NCI-H1436 (cell line): ENCODE measurements at regions not wholly inside any gene's neighbourhood (a gene's known extent, or its start where the extent isn't known, plus 50 kb on each side); places are given as distances from the start of the nearest gene placed in this dataset.
"Not testable (repeated sequence)": the region's sequence is repeated elsewhere in the genome, so short reads cannot be mapped to it uniquely, and the experiment has no call there.

ENCODE experiments used
- DNase-seq: peaks from one replicate; lab custom pipeline; 2025; lab: John Stamatoyannopoulos, UW

GRCh38 chr2:43013821-43014345 is 212.5 kb downstream of the ZFP36L2 start:
- no peak for DNase-seq

DNA sequence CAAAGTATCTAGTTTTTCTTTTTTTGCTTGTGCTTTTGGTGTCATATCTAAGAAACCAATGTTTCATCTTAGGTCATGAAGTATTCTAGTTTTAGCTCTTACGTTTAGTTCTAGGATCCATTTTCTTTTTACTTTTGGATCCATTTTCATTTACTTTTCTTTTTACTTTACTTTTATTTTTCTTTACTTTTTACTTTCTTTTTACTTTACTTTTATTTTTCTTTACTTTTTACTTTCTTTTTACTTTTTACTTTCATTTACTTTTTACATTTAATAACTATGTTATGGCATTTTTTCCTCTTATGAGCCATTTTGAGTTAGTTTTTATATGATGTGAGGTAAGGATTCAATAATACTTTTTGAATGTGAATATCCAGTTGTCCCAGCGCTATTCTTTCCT is 213.4 kb downstream of the ZFP36L2 start:
- DNase-seq: no peak

DNA sequence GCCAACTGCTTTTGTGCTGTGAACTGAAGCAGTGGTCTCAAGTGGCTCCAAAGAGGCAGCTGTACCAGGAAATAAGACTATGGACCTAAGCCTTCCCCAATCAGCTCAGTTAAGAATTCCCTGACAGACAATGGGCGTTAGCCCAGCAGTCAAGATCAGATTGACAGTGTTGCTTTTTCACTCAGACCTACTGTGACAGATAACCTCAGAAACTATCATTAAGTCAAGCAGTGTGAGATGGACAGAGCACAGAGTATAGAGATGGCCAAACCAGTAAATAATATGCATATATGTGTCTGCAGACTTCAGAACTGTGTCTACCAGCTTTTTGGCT is 215.3 kb downstream of the ZFP36L2 start:
- DNase-seq: no peak

DNA sequence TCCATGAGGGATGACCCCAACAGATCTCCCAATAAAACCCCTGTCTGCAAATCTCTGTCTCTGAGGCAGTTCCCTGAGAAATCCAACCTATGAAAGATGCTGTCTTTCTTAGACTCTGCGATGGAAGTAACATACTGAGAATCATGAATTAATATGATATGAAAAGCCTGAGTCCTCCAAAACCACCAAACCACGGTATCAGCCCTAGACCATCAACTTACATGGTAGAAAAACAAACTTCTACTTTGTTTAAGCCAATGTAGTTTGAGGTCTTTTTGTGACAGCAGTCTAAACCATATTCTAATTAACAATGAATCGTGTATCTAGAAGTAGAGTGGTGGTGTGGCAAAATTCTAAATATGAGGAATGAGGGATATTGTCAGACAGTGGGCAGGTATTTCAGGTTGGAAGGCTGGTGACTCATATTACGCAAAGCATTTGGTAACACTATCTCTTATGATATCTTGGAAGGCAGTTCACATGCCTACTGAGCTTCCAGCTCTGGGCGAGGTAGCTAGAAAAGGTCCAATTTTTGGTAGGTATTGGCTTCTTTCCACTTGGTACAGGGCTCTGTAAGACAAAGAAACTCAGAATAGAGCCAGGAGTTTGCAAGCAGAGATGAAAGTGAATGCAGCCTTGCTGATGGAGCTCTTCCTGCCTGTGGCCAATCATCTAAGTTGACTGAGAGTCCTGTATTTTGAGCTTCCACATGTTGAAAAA is 215.8 kb downstream of the ZFP36L2 start:
- DNase-seq: no peak

DNA sequence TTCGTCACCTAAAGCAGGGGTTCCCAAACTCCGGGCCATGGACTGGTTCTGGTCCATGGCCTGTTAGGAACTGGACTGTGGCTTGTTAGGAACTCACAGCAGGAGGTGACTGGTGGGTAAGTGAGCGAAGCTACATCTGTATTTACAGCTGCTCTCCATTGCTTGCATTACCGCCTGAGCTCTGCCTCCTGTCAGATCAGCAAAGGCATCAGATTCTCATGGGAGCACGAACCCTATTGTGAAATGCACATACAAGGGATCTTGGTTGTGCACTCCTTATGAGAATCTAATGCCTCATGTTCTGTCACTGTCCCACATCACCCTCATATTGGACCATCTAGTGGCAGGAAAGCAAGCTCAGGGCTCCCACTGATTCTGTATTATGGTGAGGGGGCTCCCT is 217.0 kb downstream of the ZFP36L2 start:
- DNase-seq: no peak

GRCh38 chr2:43008388-43008787 is 216.0 kb upstream of the HAAO start:
- no peak for DNase-seq

DNA sequence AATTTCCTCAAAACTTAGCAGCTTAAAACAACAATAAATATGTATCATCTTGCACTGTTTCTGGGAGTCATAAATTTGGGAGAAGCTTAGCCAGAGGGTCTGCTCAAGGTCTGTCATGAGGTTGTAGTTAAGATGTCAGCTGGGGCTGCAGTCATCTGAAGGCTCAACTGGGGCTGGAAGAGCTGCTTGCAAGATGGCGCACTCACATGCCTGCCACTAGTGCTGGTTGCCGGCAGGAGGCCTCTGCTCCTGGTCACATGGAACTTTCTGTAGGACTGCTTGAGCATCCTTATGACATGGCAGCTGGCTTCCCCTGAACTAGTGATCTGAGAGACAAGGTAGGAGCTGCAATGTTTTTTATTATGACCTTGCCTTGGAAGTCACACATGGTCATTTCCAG is 215.5 kb upstream of the HAAO start:
- no peak for DNase-seq

GRCh38 chr2:43006834-43007543 is 214.6 kb upstream of the HAAO start:
- DNase-seq: no peak

DNA sequence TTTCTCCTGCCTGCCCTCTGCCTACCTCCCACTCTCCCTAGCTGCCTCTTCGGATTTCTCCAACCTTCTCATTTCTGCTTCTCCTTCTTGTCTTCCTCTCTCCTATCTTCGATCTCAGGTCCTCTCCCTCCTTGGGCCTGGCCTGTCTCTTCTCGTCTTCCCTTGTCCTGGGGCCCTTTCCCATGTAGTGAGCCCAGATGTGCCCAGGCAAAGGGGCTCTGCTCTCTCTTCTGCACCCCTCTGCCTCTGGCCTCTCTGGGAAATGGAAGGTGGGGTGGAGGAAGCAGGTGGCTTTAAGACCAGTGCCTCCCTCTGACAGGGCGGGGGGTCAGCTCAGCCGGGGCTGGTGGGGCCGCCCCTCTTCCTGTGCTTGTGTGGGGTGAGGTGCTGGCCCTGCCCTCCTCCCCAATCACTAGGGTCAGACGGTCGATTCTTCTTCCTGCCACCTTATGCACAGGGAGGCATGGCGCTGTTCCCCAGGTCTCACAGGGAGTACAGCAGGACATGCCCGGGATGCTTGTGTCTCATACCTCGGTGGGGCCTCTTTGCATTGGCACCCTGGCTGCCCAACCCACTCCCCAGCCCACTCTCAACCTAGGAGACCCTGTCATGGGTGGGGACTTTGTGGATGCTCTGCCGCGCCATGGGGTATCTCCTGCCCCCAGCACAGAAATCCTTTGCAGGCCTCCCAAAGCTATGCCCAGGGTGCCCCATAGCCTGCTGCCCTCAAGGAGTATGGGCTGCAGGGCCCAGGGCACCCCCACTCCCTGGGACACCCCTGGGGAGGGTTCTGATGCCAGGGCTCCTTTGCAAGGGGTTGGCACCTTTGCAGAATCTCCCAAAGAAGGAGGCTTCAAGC is 213.8 kb upstream of the HAAO start:
- DNase-seq: no peak

DNA sequence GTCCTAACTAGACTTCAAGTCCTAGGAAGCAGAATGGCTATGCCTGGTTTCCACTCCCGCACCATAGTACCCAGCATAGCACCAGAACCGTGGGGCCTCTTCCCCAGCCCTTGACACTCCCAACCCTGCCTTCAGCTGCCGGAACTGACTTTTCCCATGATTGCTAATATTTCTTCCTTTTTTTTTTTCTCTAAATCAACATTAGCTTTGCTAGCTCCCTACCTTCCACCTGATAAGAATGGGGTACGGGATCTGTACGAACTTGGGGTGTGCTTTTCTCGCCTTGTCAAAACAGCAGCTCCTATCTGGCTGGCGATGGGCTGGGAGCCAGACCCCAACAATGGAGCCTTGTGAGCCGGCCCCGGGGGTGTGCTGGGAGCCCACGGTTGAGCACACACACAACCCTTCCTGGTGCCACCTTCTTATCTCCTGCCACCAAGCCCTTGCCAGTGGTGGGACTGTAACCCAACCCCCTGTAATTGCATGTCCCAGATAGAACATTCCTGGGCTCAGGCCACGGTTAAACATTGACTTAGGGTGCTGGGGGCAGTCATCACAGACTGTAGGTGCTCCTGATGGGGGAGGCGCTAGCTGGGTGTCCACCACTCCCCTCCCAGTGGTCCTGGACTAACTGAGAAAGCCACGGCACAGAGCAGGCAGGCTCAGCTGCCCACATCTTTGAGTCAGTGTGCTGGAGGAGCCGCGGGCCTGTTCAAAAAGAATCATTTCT is 213.0 kb upstream of the HAAO start:
- no peak for DNase-seq

DNA sequence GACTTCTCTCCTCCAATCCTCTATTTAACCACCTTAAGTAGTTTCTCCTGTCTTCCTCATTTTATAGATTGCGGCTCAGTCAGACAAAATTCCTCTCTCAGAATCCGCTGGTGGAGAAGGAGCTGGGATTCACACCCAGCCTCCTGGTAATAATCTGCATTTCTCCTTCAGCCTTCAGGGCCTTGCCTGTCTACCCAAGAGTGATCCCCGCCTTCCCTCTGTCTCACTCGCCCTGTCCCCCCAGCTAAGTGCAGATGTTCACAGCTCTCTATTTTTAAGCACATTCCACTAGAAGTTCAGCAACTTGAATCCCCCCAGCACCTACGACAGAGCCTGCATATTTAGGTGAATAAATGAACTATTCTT is 212.5 kb upstream of the HAAO start:
- DNase-seq: no peak

DNA sequence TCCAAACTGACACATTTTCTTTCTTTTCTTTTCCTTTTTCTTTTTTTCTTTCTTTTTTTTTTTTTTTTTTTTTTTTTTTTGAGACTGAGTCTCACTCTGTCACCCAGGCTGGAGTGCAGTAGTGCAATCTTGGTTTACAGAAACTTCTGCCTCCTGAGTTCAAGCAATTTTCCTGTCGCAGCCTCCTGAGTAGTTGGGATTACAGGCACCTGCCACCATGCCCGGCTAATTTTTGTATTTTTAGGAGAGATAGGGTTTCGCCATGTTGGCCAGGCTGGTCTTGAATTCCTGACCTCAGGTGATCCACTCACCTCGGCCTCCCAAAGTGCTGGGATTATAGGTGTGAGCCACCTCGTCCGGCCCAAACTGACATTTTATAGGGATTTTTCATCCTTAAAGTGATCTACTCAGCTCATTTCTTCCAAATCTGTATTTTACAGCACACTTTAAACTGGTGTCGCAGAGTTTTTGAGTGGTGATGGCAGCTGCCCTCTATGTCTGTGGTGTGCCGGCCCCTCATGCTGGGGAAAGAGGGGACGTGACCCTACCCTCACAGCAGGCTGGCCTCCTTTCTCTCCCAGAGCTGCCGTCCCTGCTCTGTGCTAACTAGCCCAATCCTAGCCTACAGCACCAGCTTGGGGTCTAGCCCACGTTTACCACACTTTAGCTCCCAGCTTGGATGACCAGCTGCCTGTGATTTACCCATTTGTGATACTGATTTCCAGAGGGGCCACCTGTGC is 211.9 kb upstream of the HAAO start:
- not testable (repeated sequence) for DNase-seq

GRCh38 chr2:43003702-43004101 is 211.3 kb upstream of the HAAO start:
- DNase-seq: no peak

DNA sequence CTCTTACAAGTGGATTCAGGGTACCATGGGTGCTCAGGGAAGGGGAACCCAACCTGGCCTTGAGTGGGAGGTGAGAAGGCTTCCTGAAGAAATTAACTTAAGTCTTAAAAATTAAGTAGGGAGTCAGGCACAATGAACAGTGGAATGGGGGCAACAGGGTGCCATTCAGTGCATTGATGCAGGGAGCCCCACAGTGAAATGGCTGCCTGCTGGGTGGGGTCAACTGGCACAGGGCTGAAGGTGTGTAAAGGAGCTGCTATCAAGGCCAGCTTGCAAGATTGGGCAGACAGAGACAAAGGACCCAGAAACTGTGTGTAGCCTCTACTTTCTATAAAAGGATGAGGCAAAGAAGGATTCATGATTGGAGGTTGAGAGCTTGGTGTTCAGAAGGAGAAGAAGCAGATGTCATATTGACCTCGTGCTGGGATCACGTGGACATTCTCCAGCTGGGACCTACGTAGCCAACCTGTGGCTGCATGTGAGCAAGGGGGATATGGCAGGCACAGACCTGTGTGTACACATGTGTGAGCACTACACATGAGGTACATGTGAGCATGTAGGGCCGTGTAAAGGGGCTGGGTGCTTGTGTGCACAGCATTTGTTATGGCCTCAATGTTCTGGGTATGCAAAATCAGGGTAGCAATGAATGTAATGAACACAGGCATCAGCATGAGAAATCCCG is 209.5 kb upstream of the HAAO start:
- no peak for DNase-seq

GRCh38 chr2:43001055-43001378 is 208.6 kb upstream of the HAAO start:
- no peak for DNase-seq

- DNase-seq: no peak
Measured at GRCh38 chr2:43000242-43001054, 208.1 kb upstream of the HAAO start.

GRCh38 chr2:42999856-43000241 is 207.5 kb upstream of the HAAO start:
- no peak for DNase-seq

GRCh38 chr2:42999391-42999841 is 207.0 kb upstream of the HAAO start:
- DNase-seq: no peak

GRCh38 chr2:42998721-42999120 is 206.3 kb upstream of the HAAO start:
- DNase-seq: no peak

DNA sequence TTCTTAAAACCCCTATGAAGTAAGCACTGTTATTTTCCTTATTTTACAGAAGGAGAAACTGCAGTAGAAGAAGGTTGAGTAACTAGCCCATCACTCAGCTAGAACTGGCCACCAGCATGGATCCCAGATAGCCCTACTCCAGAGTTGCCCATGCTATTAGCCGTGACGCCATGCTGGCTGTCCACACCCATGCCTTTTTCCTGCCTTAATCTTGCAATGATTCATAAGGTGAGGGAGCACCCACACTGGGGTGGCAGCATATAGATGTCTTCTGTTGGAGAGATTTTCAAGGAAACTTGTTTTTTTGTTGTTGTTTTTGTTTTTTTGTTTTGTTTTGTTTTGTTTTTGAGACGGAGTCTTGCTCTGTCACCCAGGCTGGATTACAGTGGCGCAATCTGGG is 204.1 kb upstream of the HAAO start:
- no peak for DNase-seq
